ENCODE measurements at regions not wholly inside any gene's neighbourhood (a gene's known extent, or its start where the extent isn't known, plus 50 kb on each side); places are given as distances from the start of the nearest gene placed in this dataset.

GRCh38 chr3:21159543-21159906 lies 591.5 kb downstream of the ZNF385D start:
- TF ChIP-seq, protein P1, sequence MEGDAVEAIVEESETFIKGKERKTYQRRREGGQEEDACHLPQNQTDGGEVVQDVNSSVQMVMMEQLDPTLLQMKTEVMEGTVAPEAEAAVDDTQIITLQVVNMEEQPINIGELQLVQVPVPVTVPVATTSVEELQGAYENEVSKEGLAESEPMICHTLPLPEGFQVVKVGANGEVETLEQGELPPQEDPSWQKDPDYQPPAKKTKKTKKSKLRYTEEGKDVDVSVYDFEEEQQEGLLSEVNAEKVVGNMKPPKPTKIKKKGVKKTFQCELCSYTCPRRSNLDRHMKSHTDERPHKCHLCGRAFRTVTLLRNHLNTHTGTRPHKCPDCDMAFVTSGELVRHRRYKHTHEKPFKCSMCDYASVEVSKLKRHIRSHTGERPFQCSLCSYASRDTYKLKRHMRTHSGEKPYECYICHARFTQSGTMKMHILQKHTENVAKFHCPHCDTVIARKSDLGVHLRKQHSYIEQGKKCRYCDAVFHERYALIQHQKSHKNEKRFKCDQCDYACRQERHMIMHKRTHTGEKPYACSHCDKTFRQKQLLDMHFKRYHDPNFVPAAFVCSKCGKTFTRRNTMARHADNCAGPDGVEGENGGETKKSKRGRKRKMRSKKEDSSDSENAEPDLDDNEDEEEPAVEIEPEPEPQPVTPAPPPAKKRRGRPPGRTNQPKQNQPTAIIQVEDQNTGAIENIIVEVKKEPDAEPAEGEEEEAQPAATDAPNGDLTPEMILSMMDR (conservative IDR thresholded peaks at IDR 0.05; ENCODE audit: low read length), result no peak
- TF ChIP-seq EZH2phosphoT487 (IDR thresholded peaks at IDR 0.05; ENCODE audit: borderline replicate concordance), result no peak

All from Loucy (cell line).